GM23338 (cell line): ENCODE measurements at regions not wholly inside any gene's neighbourhood (a gene's known extent, or its start where the extent isn't known, plus 50 kb on each side); places are given as distances from the start of the nearest gene placed in this dataset.

Experiments used
- ATAC-seq: fragments of 200-7000 bp; cut with Tn5 transposase; 3 replicates; pipeline ENCODE4 v1.9.1; 2020
- DNase-seq: peaks from one replicate; pipeline ENCODE4 v3.0.0-alpha.2; 2015; ENCODE audit warnings: low spot score
- H2AFZ ChIP-seq: fragments of 200-600 bp; sonication (generic); 2 replicates; pipeline ENCODE4 v1.8.0; 2016; ENCODE audit warnings: antibody characterized with exemption, mild to moderate bottlenecking, moderate library complexity
- H3F3A ChIP-seq: fragments of 200-600 bp; sonication (generic); replicated peaks from 2 replicates; pipeline ENCODE4 v1.8.0; 2017; ENCODE audit warnings: antibody characterized with exemption, mixed run types, low read depth
- H3K27ac ChIP-seq: fragments of 200-600 bp; sonication (generic); 2 replicates; pipeline ENCODE4 v1.6.1; 2016; ENCODE audit warnings: low read depth
- H3K27me3 ChIP-seq: fragments of 200-600 bp; sonication (generic); 2 replicates; pipeline ENCODE4 v1.8.0; 2016; ENCODE audit warnings: mild to moderate bottlenecking, mixed run types, moderate library complexity; ENCODE audit not compliant: insufficient read depth
- H3K36me3 ChIP-seq: fragments of 200-600 bp; sonication (generic); 2 replicates; pipeline ENCODE4 v1.8.0; 2016; ENCODE audit warnings: mild to moderate bottlenecking; ENCODE audit not compliant: insufficient read depth
- H3K4me1 ChIP-seq: fragments of 200-600 bp; sonication (generic); 2 replicates; pipeline ENCODE4 v1.8.0; 2016; ENCODE audit warnings: mild to moderate bottlenecking, moderate library complexity; ENCODE audit not compliant: insufficient read depth
- H3K4me2 ChIP-seq: fragments of 200-600 bp; sonication (generic); 2 replicates; pipeline ENCODE4 v1.7.1; 2017; ENCODE audit warnings: mixed run types
- H3K4me3 ChIP-seq: fragments of 200-600 bp; sonication (generic); 2 replicates; pipeline ENCODE4 v1.6.1; 2016; ENCODE audit warnings: mixed run types
- H3K79me2 ChIP-seq: fragments of 200-600 bp; sonication (generic); replicated peaks from 2 replicates; pipeline ENCODE4 v1.8.0; 2017; ENCODE audit warnings: mild to moderate bottlenecking; ENCODE audit not compliant: insufficient read depth
- H3K9me2 ChIP-seq: fragments of 200-600 bp; sonication (generic); 2 replicates; pipeline ENCODE4 v1.8.0; 2017; ENCODE audit not compliant: insufficient read depth
- H4K20me1 ChIP-seq: fragments of 200-600 bp; sonication (generic); replicated peaks from 2 replicates; pipeline ENCODE4 v1.8.0; 2017; ENCODE audit warnings: mild to moderate bottlenecking; ENCODE audit not compliant: insufficient read depth
- H3K27ac Mint-ChIP-seq: 2 replicates; pipeline ENCODE4 v1.8.0; 2020; ENCODE audit warnings: inconsistent platforms, mild to moderate bottlenecking, moderate library complexity, mixed read lengths
- H3K27me3 Mint-ChIP-seq: 3 replicates; pipeline ENCODE4 v1.8.0; 2022; ENCODE audit warnings: low read depth, mild to moderate bottlenecking, moderate library complexity, mixed read lengths, inconsistent platforms; ENCODE audit not compliant: insufficient read depth, poor library complexity
- H3K36me3 Mint-ChIP-seq: 3 replicates; pipeline ENCODE4 v1.8.0; 2021; ENCODE audit warnings: low read depth, mild to moderate bottlenecking, inconsistent platforms, moderate library complexity, mixed read lengths
- H3K4me1 Mint-ChIP-seq: 3 replicates; pipeline ENCODE4 v1.8.0; 2020; ENCODE audit warnings: mild to moderate bottlenecking, inconsistent platforms, mixed read lengths
- H3K4me3 Mint-ChIP-seq: 3 replicates; pipeline ENCODE4 v1.8.0; 2021; ENCODE audit warnings: moderate library complexity, mild to moderate bottlenecking, inconsistent platforms, mixed read lengths
- H3K9me3 Mint-ChIP-seq: 3 replicates; pipeline ENCODE4 v1.8.0; 2020; ENCODE audit warnings: moderate library complexity, mild to moderate bottlenecking, inconsistent platforms, mixed read lengths
- CREB1 ChIP-seq: fragments of 250-450 bp; sonication (Bioruptor Pico); IDR thresholded peaks from 2 replicates; pipeline ENCODE4 v1.5.0; 2020; ENCODE audit warnings: low read depth, mild to moderate bottlenecking, moderate library complexity
- EZH2 ChIP-seq: fragments of 200-600 bp; sonication (generic); IDR thresholded peaks from one replicate; pipeline ENCODE4 v1.8.0; 2017; ENCODE audit warnings: antibody characterized with exemption, mild to moderate bottlenecking, low read depth; ENCODE audit not compliant: unreplicated experiment
- EZH2phosphoT487 ChIP-seq: fragments of 200-600 bp; sonication (generic); IDR thresholded peaks from one replicate; pipeline ENCODE4 v1.8.1; 2018; ENCODE audit warnings: antibody characterized with exemption; ENCODE audit not compliant: unreplicated experiment
- JUNB ChIP-seq: IDR thresholded peaks from one replicate; pipeline ENCODE4 v1.6.1; 2016; ENCODE audit warnings: antibody characterized with exemption; ENCODE audit not compliant: unreplicated experiment
- NANOG ChIP-seq: IDR thresholded peaks from 2 replicates; pipeline ENCODE4 v1.6.1; 2016; ENCODE audit warnings: antibody characterized with exemption, borderline replicate concordance
- POLR2AphosphoS5 ChIP-seq: IDR thresholded peaks from 2 replicates; pipeline ENCODE4 v1.6.1; 2016; ENCODE audit warnings: antibody characterized with exemption, low read depth
- STAT1 ChIP-seq: IDR thresholded peaks from one replicate; pipeline ENCODE4 v1.6.1; 2016; ENCODE audit warnings: antibody characterized with exemption; ENCODE audit not compliant: unreplicated experiment
- ZNF114 ChIP-seq: fragments of 250-450 bp; sonication (Bioruptor Pico); IDR thresholded peaks from 2 replicates; pipeline ENCODE4 v1.5.0; 2020; ENCODE audit warnings: mild to moderate bottlenecking, moderate library complexity
- ZNF331 ChIP-seq: fragments of 250-450 bp; sonication (Bioruptor Pico); IDR thresholded peaks from 2 replicates; pipeline ENCODE4 v1.5.0; 2020; ENCODE audit warnings: low read depth, mild to moderate bottlenecking, moderate library complexity
- TF ChIP-seq, protein P1 (sequence below): IDR thresholded peaks from 2 replicates; pipeline ENCODE4 v1.6.1; 2016; ENCODE audit warnings: antibody characterized with exemption
- TF ChIP-seq, protein P2 (sequence below): IDR thresholded peaks from one replicate; pipeline ENCODE4 v1.6.1; 2018; ENCODE audit warnings: antibody characterized with exemption; ENCODE audit not compliant: unreplicated experiment
- TF ChIP-seq, protein P3 (sequence below), 2 experiments: fragments of 200-600 bp in 1 of 2; sonication (generic) in 1 of 2; conservative IDR thresholded peaks; 2 replicates each; pipeline versions ENCODE4 v1.5.1 to v1.6.1; 2016 to 2017; ENCODE audit warnings: antibody characterized with exemption in 2 of 2, low read depth in 2 of 2, mild to moderate bottlenecking in 2 of 2, moderate library complexity in 1 of 2
- TF ChIP-seq, protein P4 (sequence below): fragments of 250-450 bp; sonication (Bioruptor Pico); IDR thresholded peaks from 2 replicates; pipeline ENCODE4 v1.5.0; 2020; ENCODE audit warnings: mild to moderate bottlenecking, moderate library complexity

DNA sequence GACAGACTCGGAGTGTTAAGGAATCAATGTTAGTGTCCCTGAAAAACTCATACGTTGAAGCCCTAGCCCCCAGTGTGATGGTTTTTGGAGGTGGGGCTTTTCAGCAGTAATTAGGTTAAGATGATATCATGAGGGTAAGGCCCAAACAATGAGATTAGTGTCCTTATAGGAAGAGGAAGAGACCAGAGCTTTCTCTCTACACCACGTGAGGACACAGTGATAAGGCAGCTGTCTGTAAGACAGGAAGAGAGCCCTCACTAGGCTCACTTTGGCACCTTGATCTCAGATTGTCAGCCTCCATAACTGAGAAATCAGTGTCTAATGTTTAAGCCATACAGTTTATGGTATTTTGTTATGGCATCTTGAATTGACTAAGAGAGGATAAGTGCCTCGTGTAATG lies 403.2 kb downstream of the NPIPA7 start:
- no peak overlapping the region for H3K4me2 ChIP-seq
- H3K9me2 ChIP-seq = peaks cover 7% of the 10 kb centered on the region; the same call in 1 of the 2 replicates
- no peak for ATAC-seq
- H3K4me3 ChIP-seq = no peak overlapping the region
- no peak overlapping the region for H3K27ac ChIP-seq
- no peak overlapping the region; the same call in 1 of the 2 replicates for H2AFZ ChIP-seq
- no peaks in the 10 kb centered on the region for H3K79me2 ChIP-seq
- H3K4me1 ChIP-seq = peaks cover 14% of the 10 kb centered on the region
- no peak for DNase-seq
- no peaks in the 10 kb centered on the region for H4K20me1 ChIP-seq
- no peaks in the 10 kb centered on the region for H3K36me3 ChIP-seq
- no peaks in the 10 kb centered on the region for H3K36me3 Mint-ChIP-seq
- H3K4me3 Mint-ChIP-seq = no peak overlapping the region
- H3K27me3 ChIP-seq = no peaks in the 10 kb centered on the region
- no peaks in the 10 kb centered on the region for H3F3A ChIP-seq
- TF ChIP-seq POLR2AphosphoS5 (no peak), NANOG (no peak), EZH2phosphoT487 (no peak), CREB1 (CRISPR knock-in tag) (no peak), ZNF114 (CRISPR knock-in tag) (no peak), JUNB (no peak), EZH2 (no peak), ZNF331 (CRISPR knock-in tag) (no peak), STAT1 (no peak)
- TF ChIP-seq, protein P1, sequence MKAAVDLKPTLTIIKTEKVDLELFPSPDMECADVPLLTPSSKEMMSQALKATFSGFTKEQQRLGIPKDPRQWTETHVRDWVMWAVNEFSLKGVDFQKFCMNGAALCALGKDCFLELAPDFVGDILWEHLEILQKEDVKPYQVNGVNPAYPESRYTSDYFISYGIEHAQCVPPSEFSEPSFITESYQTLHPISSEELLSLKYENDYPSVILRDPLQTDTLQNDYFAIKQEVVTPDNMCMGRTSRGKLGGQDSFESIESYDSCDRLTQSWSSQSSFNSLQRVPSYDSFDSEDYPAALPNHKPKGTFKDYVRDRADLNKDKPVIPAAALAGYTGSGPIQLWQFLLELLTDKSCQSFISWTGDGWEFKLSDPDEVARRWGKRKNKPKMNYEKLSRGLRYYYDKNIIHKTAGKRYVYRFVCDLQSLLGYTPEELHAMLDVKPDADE = no peak
- TF ChIP-seq, protein P2, sequence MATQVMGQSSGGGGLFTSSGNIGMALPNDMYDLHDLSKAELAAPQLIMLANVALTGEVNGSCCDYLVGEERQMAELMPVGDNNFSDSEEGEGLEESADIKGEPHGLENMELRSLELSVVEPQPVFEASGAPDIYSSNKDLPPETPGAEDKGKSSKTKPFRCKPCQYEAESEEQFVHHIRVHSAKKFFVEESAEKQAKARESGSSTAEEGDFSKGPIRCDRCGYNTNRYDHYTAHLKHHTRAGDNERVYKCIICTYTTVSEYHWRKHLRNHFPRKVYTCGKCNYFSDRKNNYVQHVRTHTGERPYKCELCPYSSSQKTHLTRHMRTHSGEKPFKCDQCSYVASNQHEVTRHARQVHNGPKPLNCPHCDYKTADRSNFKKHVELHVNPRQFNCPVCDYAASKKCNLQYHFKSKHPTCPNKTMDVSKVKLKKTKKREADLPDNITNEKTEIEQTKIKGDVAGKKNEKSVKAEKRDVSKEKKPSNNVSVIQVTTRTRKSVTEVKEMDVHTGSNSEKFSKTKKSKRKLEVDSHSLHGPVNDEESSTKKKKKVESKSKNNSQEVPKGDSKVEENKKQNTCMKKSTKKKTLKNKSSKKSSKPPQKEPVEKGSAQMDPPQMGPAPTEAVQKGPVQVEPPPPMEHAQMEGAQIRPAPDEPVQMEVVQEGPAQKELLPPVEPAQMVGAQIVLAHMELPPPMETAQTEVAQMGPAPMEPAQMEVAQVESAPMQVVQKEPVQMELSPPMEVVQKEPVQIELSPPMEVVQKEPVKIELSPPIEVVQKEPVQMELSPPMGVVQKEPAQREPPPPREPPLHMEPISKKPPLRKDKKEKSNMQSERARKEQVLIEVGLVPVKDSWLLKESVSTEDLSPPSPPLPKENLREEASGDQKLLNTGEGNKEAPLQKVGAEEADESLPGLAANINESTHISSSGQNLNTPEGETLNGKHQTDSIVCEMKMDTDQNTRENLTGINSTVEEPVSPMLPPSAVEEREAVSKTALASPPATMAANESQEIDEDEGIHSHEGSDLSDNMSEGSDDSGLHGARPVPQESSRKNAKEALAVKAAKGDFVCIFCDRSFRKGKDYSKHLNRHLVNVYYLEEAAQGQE = no peak
- TF ChIP-seq, protein P3, sequence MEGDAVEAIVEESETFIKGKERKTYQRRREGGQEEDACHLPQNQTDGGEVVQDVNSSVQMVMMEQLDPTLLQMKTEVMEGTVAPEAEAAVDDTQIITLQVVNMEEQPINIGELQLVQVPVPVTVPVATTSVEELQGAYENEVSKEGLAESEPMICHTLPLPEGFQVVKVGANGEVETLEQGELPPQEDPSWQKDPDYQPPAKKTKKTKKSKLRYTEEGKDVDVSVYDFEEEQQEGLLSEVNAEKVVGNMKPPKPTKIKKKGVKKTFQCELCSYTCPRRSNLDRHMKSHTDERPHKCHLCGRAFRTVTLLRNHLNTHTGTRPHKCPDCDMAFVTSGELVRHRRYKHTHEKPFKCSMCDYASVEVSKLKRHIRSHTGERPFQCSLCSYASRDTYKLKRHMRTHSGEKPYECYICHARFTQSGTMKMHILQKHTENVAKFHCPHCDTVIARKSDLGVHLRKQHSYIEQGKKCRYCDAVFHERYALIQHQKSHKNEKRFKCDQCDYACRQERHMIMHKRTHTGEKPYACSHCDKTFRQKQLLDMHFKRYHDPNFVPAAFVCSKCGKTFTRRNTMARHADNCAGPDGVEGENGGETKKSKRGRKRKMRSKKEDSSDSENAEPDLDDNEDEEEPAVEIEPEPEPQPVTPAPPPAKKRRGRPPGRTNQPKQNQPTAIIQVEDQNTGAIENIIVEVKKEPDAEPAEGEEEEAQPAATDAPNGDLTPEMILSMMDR (conservative IDR thresholded peaks at IDR 0.05; ENCODE audit: low read depth in 2 of 2) = no peak
- TF ChIP-seq, protein P4, sequence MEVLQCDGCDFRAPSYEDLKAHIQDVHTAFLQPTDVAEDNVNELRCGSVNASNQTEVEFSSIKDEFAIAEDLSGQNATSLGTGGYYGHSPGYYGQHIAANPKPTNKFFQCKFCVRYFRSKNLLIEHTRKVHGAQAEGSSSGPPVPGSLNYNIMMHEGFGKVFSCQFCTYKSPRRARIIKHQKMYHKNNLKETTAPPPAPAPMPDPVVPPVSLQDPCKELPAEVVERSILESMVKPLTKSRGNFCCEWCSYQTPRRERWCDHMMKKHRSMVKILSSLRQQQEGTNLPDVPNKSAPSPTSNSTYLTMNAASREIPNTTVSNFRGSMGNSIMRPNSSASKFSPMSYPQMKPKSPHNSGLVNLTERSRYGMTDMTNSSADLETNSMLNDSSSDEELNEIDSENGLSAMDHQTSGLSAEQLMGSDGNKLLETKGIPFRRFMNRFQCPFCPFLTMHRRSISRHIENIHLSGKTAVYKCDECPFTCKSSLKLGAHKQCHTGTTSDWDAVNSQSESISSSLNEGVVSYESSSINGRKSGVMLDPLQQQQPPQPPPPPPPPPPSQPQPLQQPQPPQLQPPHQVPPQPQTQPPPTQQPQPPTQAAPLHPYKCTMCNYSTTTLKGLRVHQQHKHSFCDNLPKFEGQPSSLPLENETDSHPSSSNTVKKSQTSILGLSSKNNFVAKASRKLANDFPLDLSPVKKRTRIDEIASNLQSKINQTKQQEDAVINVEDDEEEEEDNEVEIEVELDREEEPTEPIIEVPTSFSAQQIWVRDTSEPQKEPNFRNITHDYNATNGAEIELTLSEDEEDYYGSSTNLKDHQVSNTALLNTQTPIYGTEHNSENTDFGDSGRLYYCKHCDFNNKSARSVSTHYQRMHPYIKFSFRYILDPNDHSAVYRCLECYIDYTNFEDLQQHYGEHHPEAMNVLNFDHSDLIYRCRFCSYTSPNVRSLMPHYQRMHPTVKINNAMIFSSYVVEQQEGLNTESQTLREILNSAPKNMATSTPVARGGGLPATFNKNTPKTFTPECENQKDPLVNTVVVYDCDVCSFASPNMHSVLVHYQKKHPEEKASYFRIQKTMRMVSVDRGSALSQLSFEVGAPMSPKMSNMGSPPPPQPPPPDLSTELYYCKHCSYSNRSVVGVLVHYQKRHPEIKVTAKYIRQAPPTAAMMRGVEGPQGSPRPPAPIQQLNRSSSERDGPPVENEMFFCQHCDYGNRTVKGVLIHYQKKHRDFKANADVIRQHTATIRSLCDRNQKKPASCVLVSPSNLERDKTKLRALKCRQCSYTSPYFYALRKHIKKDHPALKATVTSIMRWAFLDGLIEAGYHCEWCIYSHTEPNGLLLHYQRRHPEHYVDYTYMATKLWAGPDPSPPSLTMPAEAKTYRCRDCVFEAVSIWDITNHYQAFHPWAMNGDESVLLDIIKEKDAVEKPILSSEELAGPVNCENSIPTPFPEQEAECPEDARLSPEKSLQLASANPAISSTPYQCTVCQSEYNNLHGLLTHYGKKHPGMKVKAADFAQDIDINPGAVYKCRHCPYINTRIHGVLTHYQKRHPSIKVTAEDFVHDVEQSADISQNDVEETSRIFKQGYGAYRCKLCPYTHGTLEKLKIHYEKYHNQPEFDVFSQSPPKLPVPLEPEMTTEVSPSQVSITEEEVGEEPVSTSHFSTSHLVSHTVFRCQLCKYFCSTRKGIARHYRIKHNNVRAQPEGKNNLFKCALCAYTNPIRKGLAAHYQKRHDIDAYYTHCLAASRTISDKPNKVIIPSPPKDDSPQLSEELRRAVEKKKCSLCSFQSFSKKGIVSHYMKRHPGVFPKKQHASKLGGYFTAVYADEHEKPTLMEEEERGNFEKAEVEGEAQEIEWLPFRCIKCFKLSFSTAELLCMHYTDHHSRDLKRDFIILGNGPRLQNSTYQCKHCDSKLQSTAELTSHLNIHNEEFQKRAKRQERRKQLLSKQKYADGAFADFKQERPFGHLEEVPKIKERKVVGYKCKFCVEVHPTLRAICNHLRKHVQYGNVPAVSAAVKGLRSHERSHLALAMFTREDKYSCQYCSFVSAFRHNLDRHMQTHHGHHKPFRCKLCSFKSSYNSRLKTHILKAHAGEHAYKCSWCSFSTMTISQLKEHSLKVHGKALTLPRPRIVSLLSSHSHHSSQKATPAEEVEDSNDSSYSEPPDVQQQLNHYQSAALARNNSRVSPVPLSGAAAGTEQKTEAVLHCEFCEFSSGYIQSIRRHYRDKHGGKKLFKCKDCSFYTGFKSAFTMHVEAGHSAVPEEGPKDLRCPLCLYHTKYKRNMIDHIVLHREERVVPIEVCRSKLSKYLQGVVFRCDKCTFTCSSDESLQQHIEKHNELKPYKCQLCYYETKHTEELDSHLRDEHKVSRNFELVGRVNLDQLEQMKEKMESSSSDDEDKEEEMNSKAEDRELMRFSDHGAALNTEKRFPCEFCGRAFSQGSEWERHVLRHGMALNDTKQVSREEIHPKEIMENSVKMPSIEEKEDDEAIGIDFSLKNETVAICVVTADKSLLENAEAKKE (CRISPR knock-in tag) = no peak
- peaks cover 36% of the 10 kb centered on the region for H3K4me1 Mint-ChIP-seq
- H3K9me3 Mint-ChIP-seq = no peaks in the 10 kb centered on the region
- peaks cover 5% of the 10 kb centered on the region for H3K27me3 Mint-ChIP-seq
- H3K27ac Mint-ChIP-seq = no peak overlapping the region
